GM21360 (cell line): ENCODE measurements at regions not wholly inside any gene's neighbourhood (a gene's known extent, or its start where the extent isn't known, plus 50 kb on each side); places are given as distances from the start of the nearest gene placed in this dataset.
"Not testable (repeated sequence)": the region's sequence is repeated elsewhere in the genome, so short reads cannot be mapped to it uniquely, and the experiment has no call there.

Source experiments
- ATAC-seq: cut with Tn5 transposase; IDR thresholded peaks from one replicate; pipeline ENCODE4 v1.9.1; 2021; ENCODE audit warnings: mild to moderate bottlenecking, moderate library complexity; ENCODE audit not compliant: unreplicated experiment

- ATAC-seq = not testable (repeated sequence)
These were observed 750.6 kb downstream of the PRIM2 start for GRCh38 chr6:58067867-58068548.

GRCh38 chr6:58073263-58073662, 755.8 kb downstream of the PRIM2 start:
- ATAC-seq = no peak

GRCh38 chr6:58090067-58090466, 772.6 kb downstream of the PRIM2 start:
- ATAC-seq = not testable (repeated sequence)

GRCh38 chr6:58097251-58097650, 779.8 kb downstream of the PRIM2 start:
- ATAC-seq = not testable (repeated sequence)

- ATAC-seq = no peak
These were observed 796.5 kb downstream of the PRIM2 start for GRCh38 chr6:58113960-58114359.

GRCh38 chr6:58117162-58117561, 799.7 kb downstream of the PRIM2 start:
- ATAC-seq = not testable (repeated sequence)

- not testable (repeated sequence) for ATAC-seq
These were observed 804.2 kb downstream of the PRIM2 start for GRCh38 chr6:58121616-58122015.

- not testable (repeated sequence) for ATAC-seq
These were observed 806.3 kb downstream of the PRIM2 start for GRCh38 chr6:58123770-58124169.

- not testable (repeated sequence) for ATAC-seq
These were observed 811.1 kb downstream of the PRIM2 start for GRCh38 chr6:58128549-58128948.

- not testable (repeated sequence) for ATAC-seq
These were observed 811.7 kb downstream of the PRIM2 start for GRCh38 chr6:58129098-58129497.

GRCh38 chr6:58139746-58140145, 822.3 kb downstream of the PRIM2 start:
- not testable (repeated sequence) for ATAC-seq

GRCh38 chr6:58171025-58171424, 853.6 kb downstream of the PRIM2 start:
- ATAC-seq = not testable (repeated sequence)

GRCh38 chr6:58181557-58182065, 864.2 kb downstream of the PRIM2 start:
- peak; percentile 71 for ATAC-seq

- ATAC-seq = not testable (repeated sequence)
These were observed 867.9 kb downstream of the PRIM2 start for GRCh38 chr6:58185300-58185699.

GRCh38 chr6:58193209-58193608, 875.8 kb downstream of the PRIM2 start:
- not testable (repeated sequence) for ATAC-seq

GRCh38 chr6:58198301-58198700, 880.9 kb downstream of the PRIM2 start:
- no peak for ATAC-seq

- ATAC-seq = not testable (repeated sequence)
These were observed 919.7 kb downstream of the PRIM2 start for GRCh38 chr6:58237124-58237523.

- not testable (repeated sequence) for ATAC-seq
These were observed 921.0 kb downstream of the PRIM2 start for GRCh38 chr6:58238421-58238820.

- ATAC-seq = not testable (repeated sequence)
These were observed 940.2 kb downstream of the PRIM2 start for GRCh38 chr6:58257625-58258024.

GRCh38 chr6:58290177-58290576, 972.7 kb downstream of the PRIM2 start:
- ATAC-seq = no peak

GRCh38 chr6:58291319-58291718, 973.9 kb downstream of the PRIM2 start:
- ATAC-seq = not testable (repeated sequence)

GRCh38 chr6:58307901-58308300, 990.5 kb downstream of the PRIM2 start:
- ATAC-seq = not testable (repeated sequence)

- not testable (repeated sequence) for ATAC-seq
These were observed 1014.7 kb downstream of the PRIM2 start for GRCh38 chr6:58332108-58332507.
